ENCODE measurements at regions not wholly inside any gene's neighbourhood (a gene's known extent, or its start where the extent isn't known, plus 50 kb on each side); places are given as distances from the start of the nearest gene placed in this dataset.

DNA sequence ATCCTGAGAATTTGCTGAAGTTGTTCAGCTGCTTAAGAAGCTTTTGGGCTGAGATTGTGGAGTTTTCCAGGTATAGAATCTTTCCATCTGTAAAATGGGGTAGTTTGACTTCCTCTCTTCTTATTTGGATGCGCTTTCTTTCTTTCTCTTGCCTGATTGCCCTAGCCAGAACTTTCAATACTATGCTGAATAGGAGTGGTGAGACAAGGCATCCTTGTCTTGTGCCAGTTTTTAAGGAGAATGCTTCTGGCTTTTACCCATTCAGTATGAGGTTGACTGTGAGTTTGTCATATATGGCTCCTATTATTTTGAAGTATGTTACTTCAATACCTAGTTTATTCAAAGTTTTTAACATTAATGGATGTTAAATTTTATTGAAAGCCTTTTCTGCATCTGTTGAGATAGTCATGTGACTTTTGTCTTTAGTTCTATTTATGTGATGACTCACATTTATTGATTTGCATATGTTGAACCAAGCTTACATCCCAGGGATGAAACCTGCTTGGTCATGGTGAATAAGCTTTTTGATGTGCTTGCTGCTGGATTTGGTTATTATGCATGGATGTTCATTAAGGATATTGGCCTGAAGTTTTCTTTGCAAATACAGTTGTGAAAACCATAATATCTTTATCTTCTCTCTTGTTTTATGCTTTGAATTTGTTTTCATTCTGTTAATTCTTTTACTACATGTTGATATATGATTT is 573.8 kb upstream of the NDST4 start:
- TF ChIP-seq EZH2 (IDR thresholded peaks at IDR 0.05; ENCODE audit: low read length, unreplicated experiment): no peak
- TF ChIP-seq, protein P1, sequence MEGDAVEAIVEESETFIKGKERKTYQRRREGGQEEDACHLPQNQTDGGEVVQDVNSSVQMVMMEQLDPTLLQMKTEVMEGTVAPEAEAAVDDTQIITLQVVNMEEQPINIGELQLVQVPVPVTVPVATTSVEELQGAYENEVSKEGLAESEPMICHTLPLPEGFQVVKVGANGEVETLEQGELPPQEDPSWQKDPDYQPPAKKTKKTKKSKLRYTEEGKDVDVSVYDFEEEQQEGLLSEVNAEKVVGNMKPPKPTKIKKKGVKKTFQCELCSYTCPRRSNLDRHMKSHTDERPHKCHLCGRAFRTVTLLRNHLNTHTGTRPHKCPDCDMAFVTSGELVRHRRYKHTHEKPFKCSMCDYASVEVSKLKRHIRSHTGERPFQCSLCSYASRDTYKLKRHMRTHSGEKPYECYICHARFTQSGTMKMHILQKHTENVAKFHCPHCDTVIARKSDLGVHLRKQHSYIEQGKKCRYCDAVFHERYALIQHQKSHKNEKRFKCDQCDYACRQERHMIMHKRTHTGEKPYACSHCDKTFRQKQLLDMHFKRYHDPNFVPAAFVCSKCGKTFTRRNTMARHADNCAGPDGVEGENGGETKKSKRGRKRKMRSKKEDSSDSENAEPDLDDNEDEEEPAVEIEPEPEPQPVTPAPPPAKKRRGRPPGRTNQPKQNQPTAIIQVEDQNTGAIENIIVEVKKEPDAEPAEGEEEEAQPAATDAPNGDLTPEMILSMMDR (conservative IDR thresholded peaks at IDR 0.05; ENCODE audit: low read depth, low read length): no peak
- no peak for TF ChIP-seq EZH2phosphoT487 (IDR thresholded peaks at IDR 0.05; ENCODE audit: borderline replicate concordance, low read length)

All from PC-3 (cell line).